Neural progenitor cell (in vitro differentiated cells): ENCODE measurements at regions not wholly inside any gene's neighbourhood (a gene's known extent, or its start where the extent isn't known, plus 50 kb on each side); places are given as distances from the start of the nearest gene placed in this dataset.

ENCODE experiments used
- DNase-seq: peaks from one replicate; pipeline ENCODE4 v3.0.0-alpha.2; 2016; ENCODE audit warnings: low spot score
- H2AFZ ChIP-seq: fragments of 200-600 bp; sonication (generic); replicated peaks from 2 replicates; pipeline ENCODE4 v1.6.1; 2016; ENCODE audit warnings: antibody characterized with exemption
- H3F3A ChIP-seq: fragments of 200-600 bp; sonication (generic); 2 replicates; pipeline ENCODE4 v1.6.1; 2016; ENCODE audit warnings: antibody characterized with exemption, low read depth
- H3K27ac ChIP-seq: fragments of 200-600 bp; sonication (generic); 2 replicates; pipeline ENCODE4 v1.5.1; 2016; ENCODE audit warnings: mild to moderate bottlenecking
- H3K27me3 ChIP-seq: fragments of 200-600 bp; sonication (generic); 2 replicates; pipeline ENCODE4 v1.6.1; 2016; ENCODE audit warnings: mild to moderate bottlenecking, moderate library complexity
- H3K36me3 ChIP-seq: fragments of 200-600 bp; sonication (generic); 2 replicates; pipeline ENCODE4 v1.5.1; 2016
- H3K4me1 ChIP-seq: fragments of 200-600 bp; sonication (generic); 2 replicates; pipeline ENCODE4 v1.6.1; 2016; ENCODE audit warnings: mixed run types
- H3K4me2 ChIP-seq: fragments of 200-600 bp; sonication (generic); 2 replicates; pipeline ENCODE4 v1.6.1; 2016
- H3K4me3 ChIP-seq: fragments of 200-600 bp; sonication (generic); 2 replicates; pipeline ENCODE4 v1.5.1; 2016
- H3K79me2 ChIP-seq: fragments of 200-600 bp; sonication (generic); 2 replicates; pipeline ENCODE4 v1.6.1; 2016; ENCODE audit warnings: low read depth
- H3K9ac ChIP-seq: fragments of 200-600 bp; sonication (generic); 2 replicates; pipeline ENCODE4 v1.6.1; 2016
- H3K9me3 ChIP-seq: fragments of 200-600 bp; sonication (generic); 2 replicates; pipeline ENCODE4 v1.5.1; 2016; ENCODE audit warnings: low read depth
- H4K20me1 ChIP-seq: fragments of 200-600 bp; sonication (generic); 2 replicates; pipeline ENCODE4 v1.6.1; 2016; ENCODE audit warnings: low read depth
- H3K27ac Mint-ChIP-seq: 3 replicates; pipeline ENCODE4 v1.8.0; 2021; ENCODE audit warnings: mixed read lengths
- H3K27me3 Mint-ChIP-seq: 2 replicates; pipeline ENCODE4 v1.8.0; 2022; ENCODE audit warnings: low read depth, mild to moderate bottlenecking, inconsistent platforms, moderate library complexity, mixed read lengths; ENCODE audit not compliant: insufficient read depth
- H3K36me3 Mint-ChIP-seq: 3 replicates; pipeline ENCODE4 v1.8.0; 2021; ENCODE audit warnings: mixed read lengths
- H3K4me1 Mint-ChIP-seq: 3 replicates; pipeline ENCODE4 v1.8.0; 2021; ENCODE audit warnings: mixed read lengths
- H3K4me3 Mint-ChIP-seq: 3 replicates; pipeline ENCODE4 v1.8.0; 2021; ENCODE audit warnings: mild to moderate bottlenecking, moderate library complexity, mixed read lengths
- H3K9me3 Mint-ChIP-seq: 3 replicates; pipeline ENCODE4 v1.8.0; 2020; ENCODE audit warnings: mixed read lengths
- EZH2 ChIP-seq: fragments of 200-600 bp; sonication (generic); IDR thresholded peaks from 2 replicates; pipeline ENCODE4 v1.6.1; 2017; ENCODE audit warnings: antibody characterized with exemption, mild to moderate bottlenecking, moderate library complexity
- EZH2phosphoT487 ChIP-seq: fragments of 200-600 bp; sonication (generic); IDR thresholded peaks from 2 replicates; pipeline ENCODE4 v1.6.1; 2017; ENCODE audit warnings: antibody characterized with exemption
- TF ChIP-seq, protein P1 (sequence below): fragments of 200-600 bp; sonication (generic); IDR thresholded peaks from 2 replicates; pipeline ENCODE4 v1.5.1; 2017; ENCODE audit warnings: antibody characterized with exemption, mild to moderate bottlenecking

DNA sequence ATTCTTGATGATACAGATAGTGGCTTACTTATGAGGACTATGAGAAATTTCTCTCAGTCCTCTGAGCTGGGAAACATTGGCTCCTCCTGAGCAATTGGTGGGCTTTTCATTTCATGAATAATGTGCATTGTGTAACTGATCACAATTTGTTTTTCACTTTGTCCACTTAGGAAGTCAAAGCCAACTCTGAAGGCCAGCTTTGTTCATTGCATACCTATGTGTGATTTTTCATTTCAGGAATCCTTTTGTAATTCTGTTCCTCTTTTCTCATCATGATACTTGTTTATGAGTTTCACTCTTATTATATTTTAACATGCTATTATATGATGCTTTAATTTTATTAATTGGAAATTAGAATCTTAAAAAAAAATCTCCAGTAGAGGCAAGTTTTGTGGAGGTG, 483.0 kb downstream of the EBF1 start:
- Mint-ChIP-seq H3K36me3 (no peaks in the 10 kb centered on the region), H3K4me3 (no peak overlapping the region), H3K27me3 (no peaks in the 10 kb centered on the region), H3K9me3 (no peaks in the 10 kb centered on the region), H3K27ac (no peak overlapping the region), H3K4me1 (peaks cover 4% of the 10 kb centered on the region)
- Histone ChIP-seq H3K9me3 (no peaks in the 10 kb centered on the region), H4K20me1 (no peaks in the 10 kb centered on the region), H3K9ac (no peak overlapping the region), H3K4me3 (no peak overlapping the region), H3F3A (no peaks in the 10 kb centered on the region), H3K79me2 (no peaks in the 10 kb centered on the region), H2AFZ (no peak overlapping the region), H3K4me1 (peaks cover 15% of the 10 kb centered on the region), H3K36me3 (no peaks in the 10 kb centered on the region), H3K27me3 (no peaks in the 10 kb centered on the region), H3K4me2 (no peak overlapping the region), H3K27ac (no peak overlapping the region)
- TF ChIP-seq EZH2 (no peak), EZH2phosphoT487 (no peak)
- TF ChIP-seq, protein P1, sequence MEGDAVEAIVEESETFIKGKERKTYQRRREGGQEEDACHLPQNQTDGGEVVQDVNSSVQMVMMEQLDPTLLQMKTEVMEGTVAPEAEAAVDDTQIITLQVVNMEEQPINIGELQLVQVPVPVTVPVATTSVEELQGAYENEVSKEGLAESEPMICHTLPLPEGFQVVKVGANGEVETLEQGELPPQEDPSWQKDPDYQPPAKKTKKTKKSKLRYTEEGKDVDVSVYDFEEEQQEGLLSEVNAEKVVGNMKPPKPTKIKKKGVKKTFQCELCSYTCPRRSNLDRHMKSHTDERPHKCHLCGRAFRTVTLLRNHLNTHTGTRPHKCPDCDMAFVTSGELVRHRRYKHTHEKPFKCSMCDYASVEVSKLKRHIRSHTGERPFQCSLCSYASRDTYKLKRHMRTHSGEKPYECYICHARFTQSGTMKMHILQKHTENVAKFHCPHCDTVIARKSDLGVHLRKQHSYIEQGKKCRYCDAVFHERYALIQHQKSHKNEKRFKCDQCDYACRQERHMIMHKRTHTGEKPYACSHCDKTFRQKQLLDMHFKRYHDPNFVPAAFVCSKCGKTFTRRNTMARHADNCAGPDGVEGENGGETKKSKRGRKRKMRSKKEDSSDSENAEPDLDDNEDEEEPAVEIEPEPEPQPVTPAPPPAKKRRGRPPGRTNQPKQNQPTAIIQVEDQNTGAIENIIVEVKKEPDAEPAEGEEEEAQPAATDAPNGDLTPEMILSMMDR: no peak
- DNase-seq: no peak

DNA sequence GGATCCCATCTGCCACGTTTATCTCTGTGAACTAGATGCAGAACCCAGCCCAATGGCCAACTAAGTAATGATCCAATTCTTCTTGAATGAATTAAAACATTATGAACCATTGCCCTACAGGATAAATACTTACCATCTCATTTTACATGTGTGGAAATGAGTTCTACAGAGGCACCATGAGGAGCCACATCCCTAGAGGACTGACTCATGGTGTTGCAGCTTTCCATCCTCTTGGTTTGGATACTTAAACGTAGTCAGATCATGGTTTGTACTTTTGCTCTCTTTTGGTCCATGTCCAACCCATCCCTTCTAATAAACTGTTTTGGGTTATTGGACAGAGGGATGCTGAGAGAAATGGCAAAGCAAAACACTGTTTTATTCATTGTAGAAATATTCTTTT, 484.8 kb downstream of the EBF1 start:
- TF ChIP-seq EZH2: no peak
- TF ChIP-seq EZH2phosphoT487: no peak
- TF ChIP-seq, protein P1: no peak
- Histone ChIP-seq H4K20me1 (no peaks in the 10 kb centered on the region), H3K27me3 (no peaks in the 10 kb centered on the region), H3K9me3 (no peaks in the 10 kb centered on the region), H3F3A (no peaks in the 10 kb centered on the region), H3K4me1 (peaks cover 10% of the 10 kb centered on the region), H3K79me2 (no peaks in the 10 kb centered on the region), H3K4me2 (no peak overlapping the region), H3K36me3 (no peaks in the 10 kb centered on the region), H2AFZ (no peak overlapping the region), H3K9ac (no peak overlapping the region), H3K4me3 (no peak overlapping the region), H3K27ac (no peak overlapping the region)
- Mint-ChIP-seq H3K27me3 (no peaks in the 10 kb centered on the region), H3K36me3 (no peaks in the 10 kb centered on the region), H3K9me3 (no peaks in the 10 kb centered on the region), H3K4me1 (no peaks in the 10 kb centered on the region), H3K4me3 (no peak overlapping the region), H3K27ac (no peak overlapping the region)
- no peak for DNase-seq

DNA sequence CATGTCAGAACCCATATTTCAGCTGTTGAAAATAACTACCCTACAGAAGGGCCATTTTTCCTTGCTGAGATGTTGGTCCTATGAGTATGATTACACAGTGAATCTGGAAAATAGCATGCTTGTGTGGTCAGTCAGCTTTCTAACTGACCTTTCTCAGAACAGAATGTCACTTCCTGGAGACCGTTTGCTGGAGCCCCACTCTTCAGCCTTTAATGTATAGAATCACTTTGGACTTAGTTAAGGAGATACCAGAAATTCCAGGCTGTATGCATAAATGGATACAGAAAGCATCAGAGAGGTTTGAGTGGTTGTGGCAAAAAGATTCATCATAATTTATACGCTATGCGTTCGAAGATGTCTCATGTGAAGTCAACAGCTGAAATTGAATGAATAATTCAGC, 488.1 kb downstream of the EBF1 start:
- no peaks in the 10 kb centered on the region for H3K36me3 Mint-ChIP-seq
- no peaks in the 10 kb centered on the region for H3K9me3 Mint-ChIP-seq
- H3K79me2 ChIP-seq: no peaks in the 10 kb centered on the region
- H3K27me3 Mint-ChIP-seq: peaks cover 5% of the 10 kb centered on the region
- DNase-seq: no peak
- no peak overlapping the region for H3K27ac ChIP-seq
- peaks cover 21% of the 10 kb centered on the region for H3F3A ChIP-seq
- H3K27me3 ChIP-seq: no peaks in the 10 kb centered on the region
- no peaks in the 10 kb centered on the region for H4K20me1 ChIP-seq
- TF ChIP-seq, protein P1: no peak
- TF ChIP-seq EZH2phosphoT487 (no peak), EZH2 (no peak)
- H3K4me1 Mint-ChIP-seq: peaks cover 11% of the 10 kb centered on the region
- H3K4me3 ChIP-seq: no peak overlapping the region
- no peaks in the 10 kb centered on the region for H3K36me3 ChIP-seq
- no peak overlapping the region for H3K4me2 ChIP-seq
- H3K9me3 ChIP-seq: no peaks in the 10 kb centered on the region
- H3K4me3 Mint-ChIP-seq: no peak overlapping the region
- no peak overlapping the region for H3K9ac ChIP-seq
- H3K4me1 ChIP-seq: peaks cover 26% of the 10 kb centered on the region
- no peak overlapping the region for H2AFZ ChIP-seq
- H3K27ac Mint-ChIP-seq: no peak overlapping the region

DNA sequence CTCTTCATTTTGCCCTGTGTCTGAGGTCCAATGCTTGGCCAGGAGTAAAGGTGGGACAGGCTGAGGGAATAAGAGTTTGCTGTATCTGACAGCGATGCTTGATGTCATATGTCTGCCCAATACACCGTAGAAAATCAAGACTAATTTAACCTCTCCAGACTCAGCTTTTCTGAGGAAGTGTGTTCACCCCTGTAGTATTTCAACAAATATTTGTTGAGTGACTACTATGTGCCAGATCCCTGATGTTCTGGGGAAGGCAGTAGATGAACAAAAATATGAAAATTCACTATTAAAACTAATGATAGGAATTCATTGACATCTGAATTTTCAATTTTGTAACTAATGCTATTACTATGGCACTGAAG, 489.7 kb downstream of the EBF1 start:
- DNase-seq: no peak
- Histone ChIP-seq H3K27me3 (no peaks in the 10 kb centered on the region), H3K4me1 (peaks cover 26% of the 10 kb centered on the region), H3K9ac (no peak overlapping the region), H3K4me2 (no peak overlapping the region), H3K27ac (no peak overlapping the region), H3F3A (peaks cover 22% of the 10 kb centered on the region), H3K4me3 (no peak overlapping the region), H3K79me2 (no peaks in the 10 kb centered on the region), H3K36me3 (no peaks in the 10 kb centered on the region), H4K20me1 (no peaks in the 10 kb centered on the region), H3K9me3 (no peaks in the 10 kb centered on the region), H2AFZ (no peak overlapping the region)
- Mint-ChIP-seq H3K36me3 (no peaks in the 10 kb centered on the region), H3K27ac (no peak overlapping the region), H3K4me1 (peaks cover 11% of the 10 kb centered on the region), H3K4me3 (no peak overlapping the region), H3K27me3 (peaks cover 5% of the 10 kb centered on the region), H3K9me3 (no peaks in the 10 kb centered on the region)
- TF ChIP-seq EZH2phosphoT487 (no peak), EZH2 (no peak)
- TF ChIP-seq, protein P1: no peak
